HG03139 (cell line): ENCODE measurements at regions not wholly inside any gene's neighbourhood (a gene's known extent, or its start where the extent isn't known, plus 50 kb on each side); places are given as distances from the start of the nearest gene placed in this dataset.
"Not testable (repeated sequence)": the region's sequence is repeated elsewhere in the genome, so short reads cannot be mapped to it uniquely, and the experiment has no call there.

Experiments
- ATAC-seq: cut with Tn5 transposase; IDR thresholded peaks from one replicate; pipeline ENCODE4 v1.9.1; 2021; ENCODE audit not compliant: unreplicated experiment

DNA sequence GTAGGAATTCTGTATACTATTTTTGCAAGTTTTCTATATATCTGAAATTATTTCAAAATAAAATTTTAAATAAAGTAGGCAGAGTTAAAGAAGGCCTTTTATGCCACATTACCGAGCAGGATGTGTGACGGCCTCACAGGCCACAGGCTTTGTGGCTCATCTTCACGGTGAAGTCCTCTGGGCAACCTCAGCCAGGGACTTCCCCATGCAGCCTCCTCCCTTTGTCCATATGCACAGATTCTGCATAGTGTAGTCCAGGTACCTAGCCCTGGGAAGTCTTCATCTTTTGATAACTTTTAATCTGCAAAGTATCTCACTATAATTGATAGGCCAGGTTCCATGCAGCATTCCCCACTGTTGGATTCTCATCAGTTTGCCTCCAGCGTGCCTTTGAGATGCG, 62.8 kb downstream of the ARHGAP11B start:
- not testable (repeated sequence) for ATAC-seq

DNA sequence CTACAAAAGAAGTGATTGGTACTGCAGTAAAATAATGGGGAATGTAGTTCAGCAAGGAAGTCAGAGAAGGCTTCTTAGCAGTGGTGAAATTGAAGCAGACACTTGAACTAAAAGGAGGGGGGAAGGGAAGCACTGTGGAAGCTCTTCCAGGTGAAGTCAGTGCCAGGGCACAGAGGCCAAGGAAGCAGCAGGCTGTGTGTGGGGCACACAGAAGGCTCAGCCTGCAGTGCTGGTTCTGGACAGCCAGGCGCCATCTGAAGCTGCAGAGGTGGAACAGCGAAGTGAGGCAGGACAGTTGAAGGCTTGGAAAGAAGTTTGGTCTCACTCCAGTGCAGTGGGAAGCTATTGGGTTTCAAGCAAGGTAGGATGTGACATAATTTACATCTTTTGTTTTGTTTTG, 64.2 kb downstream of the ARHGAP11B start:
- not testable (repeated sequence) for ATAC-seq

DNA sequence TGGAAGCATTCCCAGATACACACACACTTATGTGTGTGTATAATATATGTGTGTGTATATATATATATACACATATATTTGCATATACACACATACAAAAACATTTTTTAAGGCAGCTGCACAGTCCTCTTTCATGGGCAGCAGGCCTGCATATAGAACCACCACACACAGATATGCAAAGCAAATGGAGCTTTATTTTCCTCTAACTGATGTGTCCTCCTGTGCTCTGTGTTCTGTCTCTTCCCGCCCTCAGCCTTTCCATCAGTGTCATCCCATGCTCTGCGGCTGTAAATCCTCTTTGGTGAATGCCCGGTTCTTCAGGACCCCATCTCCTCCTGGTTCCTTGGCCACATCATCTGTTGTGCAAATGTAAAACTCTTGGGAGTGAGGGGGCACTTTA, 69.9 kb downstream of the ARHGAP11B start:
- ATAC-seq, result not testable (repeated sequence)

DNA sequence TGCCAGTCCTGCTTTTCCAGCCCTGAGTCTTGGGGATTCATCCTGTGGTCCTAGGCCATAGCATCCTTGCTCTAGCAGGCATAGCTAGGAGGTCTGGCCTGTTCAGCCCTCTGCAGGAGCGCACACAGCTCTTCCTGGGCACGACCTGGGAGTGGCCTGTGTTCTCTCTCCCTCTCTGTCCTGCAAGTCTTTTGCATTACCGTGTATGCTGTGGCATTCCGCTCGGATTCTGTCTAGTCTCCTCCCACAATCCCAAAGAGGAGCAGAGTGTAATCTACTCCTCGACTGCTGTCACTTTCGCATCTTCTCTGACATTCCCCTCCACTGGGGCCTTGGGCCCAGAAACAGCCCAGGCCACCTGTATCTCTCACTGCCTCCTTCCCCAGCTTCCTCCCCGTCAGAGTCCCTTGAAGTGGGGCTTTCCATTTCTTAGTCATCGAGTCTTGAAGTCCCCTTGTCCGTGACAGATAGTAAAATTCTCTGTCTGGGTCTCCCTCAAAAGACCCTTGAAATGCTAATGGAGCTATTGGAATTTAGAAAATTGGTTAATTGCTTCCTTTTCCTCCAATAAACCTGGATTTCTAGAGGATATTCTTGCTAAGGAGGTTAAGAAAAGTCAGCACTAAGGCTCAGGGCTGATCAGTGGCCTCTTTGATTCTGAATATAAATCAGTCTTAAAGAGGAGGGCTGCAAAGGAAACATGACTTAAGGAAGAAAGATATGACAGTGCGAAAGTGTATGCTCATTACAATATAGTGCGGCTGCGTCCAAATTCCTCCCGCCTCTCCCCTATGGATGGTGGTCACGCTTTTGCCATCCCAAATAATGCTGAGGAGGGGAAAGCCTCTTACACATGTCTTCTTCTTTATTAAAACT, 70.7 kb downstream of the ARHGAP11B start:
- peak; percentile 66 for ATAC-seq

DNA sequence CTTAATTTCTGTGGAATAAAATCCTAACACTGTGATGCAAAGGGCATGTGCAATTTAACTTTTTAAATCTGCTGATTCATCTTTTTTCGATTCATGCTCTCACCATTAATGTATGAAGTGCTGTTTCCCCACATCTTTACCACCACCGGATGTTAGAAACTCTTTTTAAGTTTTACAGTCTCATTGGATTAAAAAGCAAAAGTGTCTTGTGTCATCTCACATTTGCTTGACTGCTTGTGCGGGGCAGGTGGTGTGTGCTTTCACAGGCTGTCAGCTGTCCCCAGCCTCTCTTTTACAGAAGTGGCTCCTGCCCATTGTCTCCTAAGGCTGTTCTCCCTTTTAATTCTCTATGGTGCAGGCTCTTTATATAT, 71.4 kb downstream of the ARHGAP11B start:
- ATAC-seq, result peak; percentile 61

DNA sequence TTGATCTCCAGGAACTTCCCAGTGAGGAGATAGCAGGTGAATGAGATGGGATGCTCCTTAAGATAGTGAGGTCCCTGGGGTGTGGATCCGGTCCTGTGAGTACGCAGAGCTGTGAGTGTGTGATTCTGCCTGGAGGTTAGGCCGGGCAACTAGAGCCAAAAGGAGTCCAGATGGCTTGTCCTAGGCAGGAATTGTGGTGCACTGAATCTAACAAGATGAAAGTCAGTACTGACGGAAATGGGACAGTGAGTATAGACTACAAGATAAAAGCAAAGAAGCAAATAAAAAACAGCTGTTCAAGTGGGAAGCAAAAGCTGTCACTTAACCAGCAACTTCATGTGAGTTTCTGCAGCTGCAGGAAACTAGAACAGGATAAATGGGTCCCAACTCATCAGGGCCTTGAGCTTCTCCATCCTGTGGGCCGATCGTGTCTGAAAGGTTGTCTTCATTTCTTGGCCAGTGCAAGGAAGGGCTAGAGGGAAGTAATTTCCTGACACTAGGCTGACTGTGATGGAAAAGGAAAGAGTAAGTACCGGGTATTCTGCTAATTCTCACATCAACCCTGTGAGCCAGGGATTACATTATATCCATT, 74.2 kb downstream of the ARHGAP11B start:
- not testable (repeated sequence) for ATAC-seq

DNA sequence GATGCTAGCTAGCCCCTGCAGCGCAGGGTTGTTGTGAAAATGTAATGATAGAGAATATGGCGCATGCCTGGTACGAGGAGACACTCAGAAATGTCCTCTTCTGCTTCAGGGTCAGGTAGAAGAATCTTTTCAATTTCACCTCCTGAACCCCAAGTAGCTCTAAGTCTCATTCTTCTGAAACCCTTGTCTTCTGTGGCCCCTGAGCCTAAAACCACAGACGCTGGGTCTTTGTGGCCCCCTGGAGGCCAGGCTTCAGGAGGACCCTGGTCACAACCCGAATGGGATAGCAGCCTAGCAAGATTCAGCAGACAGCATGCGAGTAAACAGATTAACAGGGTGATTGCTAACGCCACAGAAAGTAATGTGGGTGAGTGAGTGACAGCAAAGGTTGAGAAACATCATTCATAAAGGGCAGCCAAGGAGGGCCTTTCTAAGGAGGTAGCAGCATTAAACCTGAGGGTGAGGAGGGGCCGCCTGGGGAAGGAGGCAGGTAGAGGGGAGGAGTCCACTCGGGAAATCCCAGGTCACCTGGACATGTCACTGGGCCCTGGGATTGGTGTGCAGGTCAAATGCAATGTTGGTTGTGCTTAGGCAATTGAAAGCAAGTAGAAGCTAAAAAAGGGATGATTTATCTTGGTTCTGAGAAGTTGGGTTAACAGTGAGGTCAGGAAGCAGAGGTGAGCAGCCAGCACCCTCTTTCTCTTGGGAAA, 82.2 kb downstream of the ARHGAP11B start:
- ATAC-seq, result not testable (repeated sequence)

DNA sequence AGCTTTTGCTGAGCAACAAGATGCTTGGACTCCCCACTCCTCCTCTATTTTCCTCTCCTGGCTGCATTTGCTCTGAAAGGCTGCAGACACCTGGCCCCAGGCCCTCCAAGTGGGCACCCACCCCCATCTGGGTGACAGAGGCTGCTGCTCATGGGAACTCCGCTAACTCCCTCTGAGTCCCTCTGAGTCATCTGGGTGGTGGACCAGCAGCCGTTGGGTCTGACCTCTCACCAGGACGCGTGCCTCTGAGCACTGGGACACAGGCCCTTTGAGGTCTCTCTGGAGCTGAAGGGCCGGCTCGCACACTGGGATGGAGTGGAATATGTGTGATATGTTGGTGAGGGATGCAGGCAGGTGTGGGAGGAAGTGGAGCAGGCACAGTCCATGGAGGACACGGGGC, 82.9 kb downstream of the ARHGAP11B start:
- not testable (repeated sequence) for ATAC-seq

DNA sequence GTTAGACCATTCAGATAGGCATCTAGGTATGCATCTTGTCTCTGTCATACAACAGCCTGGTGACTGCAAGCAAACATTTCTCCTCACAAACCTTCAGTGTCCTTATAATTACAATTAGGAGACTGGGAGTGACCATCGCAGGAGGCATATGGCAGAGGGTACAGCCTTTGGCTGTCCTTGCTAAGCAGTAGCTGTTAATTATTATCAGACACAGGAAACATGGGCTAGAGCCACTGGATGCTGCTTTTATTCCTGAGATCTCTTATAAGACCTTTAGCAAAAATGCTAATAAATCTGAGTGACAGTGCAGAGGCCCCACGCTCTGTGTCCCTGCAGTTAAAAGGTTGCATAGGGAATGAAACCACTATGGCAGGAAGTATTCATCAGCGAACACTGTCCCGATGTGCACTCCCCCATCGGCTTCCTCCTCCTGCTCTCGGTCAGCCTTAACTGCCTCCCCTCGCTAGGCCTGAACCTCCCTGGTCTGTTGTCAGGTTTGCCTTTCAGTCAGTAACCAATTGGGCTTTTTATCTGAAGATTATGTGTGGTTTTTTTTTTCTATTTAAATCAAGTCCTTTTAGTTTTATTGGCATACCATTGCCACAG, 92.2 kb downstream of the ARHGAP11B start:
- ATAC-seq, result peak; percentile 81

DNA sequence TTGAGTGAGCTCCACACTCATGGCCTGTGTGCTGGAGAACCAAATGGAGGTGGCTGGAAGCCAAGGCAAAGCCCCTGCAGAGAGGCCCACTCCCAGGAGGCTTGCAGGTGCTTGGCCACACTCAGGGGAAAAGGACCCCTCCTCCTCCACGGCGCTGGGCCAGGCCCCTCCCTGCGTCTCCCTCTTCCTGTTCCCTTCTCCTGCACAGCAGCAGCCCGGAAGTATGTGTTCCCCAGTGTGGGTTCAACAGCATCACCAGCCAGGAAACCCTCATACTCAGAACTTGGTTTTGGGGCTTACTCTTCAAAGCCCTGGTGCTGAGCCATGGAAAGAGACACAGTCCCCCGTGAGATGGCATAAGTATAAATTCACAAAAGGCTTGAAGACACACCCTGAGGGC, 93.4 kb downstream of the ARHGAP11B start:
- not testable (repeated sequence) for ATAC-seq

DNA sequence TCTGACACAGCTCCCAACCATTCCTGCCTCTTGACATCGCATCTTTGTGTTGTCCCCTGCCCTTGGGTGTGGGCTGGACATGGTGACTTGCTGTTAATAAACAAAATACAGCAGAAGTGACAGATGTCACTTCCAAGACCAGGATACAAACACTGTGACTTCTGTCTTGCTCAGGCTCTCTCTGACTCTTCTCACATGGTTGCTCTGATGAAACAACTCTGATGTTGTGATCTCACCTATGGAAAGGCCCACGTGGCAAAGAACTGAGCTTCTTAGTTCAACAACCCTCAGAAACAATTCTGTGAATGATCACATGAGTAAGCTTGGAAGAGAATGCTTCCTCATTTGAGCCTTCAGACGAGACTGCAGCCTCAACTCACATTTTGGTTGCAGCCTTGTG, 94.9 kb downstream of the ARHGAP11B start:
- ATAC-seq, result not testable (repeated sequence)

DNA sequence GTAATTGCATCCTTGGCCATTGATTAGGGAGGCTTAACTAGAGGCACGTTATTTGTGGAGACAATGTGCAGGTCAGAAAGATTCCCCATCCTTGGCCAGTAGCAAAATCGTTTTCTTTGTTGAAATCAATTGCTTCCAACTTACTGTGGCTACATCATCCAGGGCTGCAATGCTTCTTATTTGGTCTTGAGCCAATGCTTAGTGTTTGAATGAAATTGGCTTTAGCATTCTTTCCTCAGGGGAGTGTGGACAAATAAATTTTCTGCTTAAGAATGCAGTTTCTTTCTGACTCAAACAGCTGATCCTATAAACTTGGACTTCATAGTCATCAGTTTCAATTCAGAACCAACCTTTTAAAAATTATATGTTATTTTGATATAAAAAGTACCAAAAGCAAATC, 95.6 kb downstream of the ARHGAP11B start:
- not testable (repeated sequence) for ATAC-seq

DNA sequence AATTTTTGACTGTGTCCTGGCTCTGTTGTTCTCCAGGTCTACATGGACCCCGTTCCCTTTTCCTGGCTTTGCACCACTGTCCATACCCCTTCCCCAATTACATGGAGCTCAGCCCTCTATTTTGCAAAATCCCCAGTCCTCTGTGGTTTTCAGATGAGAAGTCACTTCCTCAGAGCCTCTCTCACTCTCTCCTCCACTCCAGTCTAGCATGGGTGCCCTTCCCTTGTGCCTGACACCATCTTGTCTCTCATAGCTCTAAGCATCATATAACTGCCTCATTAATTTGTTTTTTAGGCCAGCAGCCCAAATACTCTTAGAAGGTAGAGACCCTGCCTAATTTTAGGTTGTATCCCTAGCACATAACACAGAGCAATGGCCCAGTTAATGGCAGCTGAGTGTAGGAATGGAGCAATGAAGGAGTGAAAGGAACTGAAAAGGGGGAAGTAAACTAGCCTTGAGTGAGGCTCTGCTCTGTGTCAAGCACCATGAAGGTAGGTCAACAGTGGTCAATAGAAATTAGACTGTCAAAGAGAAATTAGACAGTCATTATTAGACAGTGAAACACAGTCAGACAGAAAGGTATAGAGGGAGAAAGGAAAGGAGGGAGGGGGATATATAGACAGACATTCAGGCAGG, 97.7 kb downstream of the ARHGAP11B start:
- ATAC-seq, result not testable (repeated sequence)

DNA sequence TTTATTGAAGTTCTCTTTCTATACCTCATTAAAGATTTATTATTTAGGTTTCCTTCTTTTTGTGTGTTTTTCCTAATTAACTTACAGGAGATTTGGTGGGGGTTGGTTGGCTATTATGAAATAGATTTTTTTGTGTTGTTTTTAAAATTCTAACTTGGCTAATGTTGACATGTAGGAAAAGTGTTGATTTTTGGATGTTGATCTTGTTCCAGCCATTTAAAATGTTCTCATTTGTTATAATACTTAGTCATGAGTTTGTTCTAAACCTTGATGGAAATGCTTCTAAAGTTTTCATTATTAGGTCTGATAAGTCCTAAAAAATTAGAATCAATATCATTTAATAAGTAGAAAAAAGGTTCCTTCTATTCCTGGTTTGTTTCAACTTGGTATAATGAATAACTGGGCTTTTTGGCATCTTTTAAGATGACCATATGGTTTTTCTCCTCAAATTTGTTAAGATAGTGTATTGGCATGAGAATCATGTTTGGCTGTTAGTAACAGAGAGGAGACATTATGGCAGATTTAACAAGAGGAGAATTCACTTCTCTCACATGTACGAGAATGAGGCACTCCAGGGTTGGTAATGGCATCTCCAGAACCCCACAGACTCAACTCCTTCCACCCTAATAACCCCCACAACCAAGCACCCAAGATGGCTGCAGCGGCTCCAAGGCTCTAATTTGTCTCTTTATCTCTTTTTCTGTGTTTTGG, 104.1 kb downstream of the ARHGAP11B start:
- not testable (repeated sequence) for ATAC-seq

DNA sequence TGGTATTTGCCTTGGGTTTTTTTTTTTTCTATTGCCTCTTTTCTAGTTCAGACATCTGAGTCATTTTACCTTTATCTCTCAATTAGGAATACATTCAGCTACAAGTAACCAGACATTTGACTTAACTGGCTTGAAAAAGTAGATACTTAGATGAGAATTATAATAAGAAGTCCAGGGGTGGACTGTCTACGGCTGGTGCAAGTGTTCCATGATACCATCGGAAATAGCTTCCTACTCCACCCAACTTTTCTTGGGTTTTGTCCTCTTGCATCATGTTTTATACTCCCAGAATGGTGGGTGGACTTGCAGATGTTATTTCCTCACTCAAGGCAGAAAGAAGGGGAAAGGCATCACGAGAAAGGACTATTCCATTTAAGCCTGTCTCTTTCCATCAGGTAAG, 104.7 kb downstream of the ARHGAP11B start:
- ATAC-seq, result not testable (repeated sequence)

DNA sequence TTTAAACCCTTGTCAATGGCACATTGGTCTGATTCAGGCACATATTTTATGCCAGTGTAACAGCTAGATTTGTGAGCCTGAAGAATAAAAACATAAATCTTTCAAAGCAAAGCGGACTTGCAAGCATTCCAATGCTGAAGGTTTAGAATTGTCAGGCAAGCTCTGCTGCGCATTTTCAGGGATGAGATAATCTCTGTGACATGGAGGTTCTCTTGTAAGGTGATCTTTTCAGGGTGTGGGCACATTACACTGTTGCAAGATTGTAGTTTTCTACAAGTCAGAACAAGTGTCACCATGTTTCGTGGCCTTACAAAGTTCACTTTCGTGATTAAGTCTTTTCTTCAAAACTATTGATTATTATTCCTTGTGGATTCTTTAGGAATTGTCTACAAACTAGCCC, 106.2 kb downstream of the ARHGAP11B start:
- not testable (repeated sequence) for ATAC-seq

DNA sequence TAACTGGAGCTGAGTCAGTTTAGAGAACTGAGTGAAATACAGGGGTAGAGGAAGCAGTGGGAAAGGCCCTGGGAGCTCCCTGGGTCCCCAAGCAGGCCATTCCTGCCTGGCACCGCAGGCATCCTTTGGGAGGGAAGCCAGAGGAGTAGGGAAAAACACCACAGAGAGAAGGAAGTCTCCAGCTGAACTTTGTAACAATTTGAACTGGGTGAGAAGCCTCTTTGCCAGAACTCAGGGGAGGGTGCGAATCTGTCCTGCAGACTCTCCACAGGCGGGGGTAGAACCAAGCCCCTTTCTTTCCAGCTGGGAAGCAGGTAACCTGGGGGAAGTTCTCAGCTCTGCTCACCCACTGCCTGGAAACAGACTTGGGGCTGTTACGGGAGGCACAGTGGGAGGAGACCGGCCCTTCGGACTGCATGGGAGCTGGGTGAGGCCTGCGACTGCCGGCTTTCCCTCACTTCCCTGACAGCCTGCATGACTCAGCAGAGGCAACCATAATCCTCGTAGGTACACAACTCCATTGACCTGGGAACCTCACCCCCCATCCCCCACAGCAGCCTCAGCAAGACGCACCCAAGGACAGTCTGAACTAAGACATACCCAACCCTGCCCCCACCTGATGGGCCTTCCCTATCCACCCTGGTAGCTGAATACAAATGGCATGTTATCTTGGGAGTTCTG, 110.1 kb downstream of the ARHGAP11B start:
- not testable (repeated sequence) for ATAC-seq

DNA sequence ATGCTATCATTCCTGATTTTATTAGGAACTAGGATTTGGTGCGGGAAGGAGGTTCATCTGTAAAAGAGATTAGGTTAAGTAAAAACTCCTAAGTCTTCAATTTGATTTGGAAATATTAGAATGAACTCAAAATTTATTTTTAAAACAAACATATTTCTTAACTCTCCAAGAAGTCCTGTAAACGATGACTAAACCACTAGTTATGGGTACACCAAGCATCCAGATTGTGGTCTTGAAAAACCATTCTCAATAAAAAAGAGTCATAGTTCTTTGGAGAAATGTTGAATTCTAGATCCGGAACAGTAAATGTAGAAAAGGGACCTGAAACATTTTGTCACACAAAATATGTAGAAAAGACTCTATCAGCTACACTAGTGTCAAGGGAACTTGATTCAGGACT, 116.9 kb downstream of the ARHGAP11B start:
- ATAC-seq, result not testable (repeated sequence)

DNA sequence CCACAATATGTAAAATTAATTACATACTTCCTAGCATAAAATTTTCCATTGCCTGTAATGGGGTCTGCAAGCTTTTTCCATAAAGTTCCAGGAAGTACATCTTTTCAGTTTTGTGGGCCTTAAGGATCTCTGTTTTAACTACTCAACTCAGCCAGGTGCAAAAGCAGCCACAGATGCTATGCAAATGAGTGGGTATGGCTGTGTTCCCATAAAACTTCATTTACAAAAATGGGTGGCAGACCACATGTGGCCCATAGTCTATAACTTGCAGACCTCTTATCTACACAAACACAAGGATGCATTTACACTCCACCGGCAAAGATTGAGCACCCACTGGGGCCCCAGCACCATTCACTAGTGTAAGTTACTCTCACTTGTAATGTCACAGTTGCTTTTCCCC, 123.1 kb downstream of the ARHGAP11B start:
- ATAC-seq, result not testable (repeated sequence)
